Limb (tissue), 2 donors: ENCODE measurements at regions not wholly inside any gene's neighbourhood (a gene's known extent, or its start where the extent isn't known, plus 50 kb on each side); places are given as distances from the start of the nearest gene placed in this dataset.
A peak's percentile ranks its signal among the peaks of the same experiment; 100 is the strongest.

Experiments used
- DNase-seq, 2 donors: peaks; one replicate each; pipeline ENCODE4 v3.0.0-alpha.2; 2016; ENCODE audit errors: extremely low spot score in 2 of 2

DNA sequence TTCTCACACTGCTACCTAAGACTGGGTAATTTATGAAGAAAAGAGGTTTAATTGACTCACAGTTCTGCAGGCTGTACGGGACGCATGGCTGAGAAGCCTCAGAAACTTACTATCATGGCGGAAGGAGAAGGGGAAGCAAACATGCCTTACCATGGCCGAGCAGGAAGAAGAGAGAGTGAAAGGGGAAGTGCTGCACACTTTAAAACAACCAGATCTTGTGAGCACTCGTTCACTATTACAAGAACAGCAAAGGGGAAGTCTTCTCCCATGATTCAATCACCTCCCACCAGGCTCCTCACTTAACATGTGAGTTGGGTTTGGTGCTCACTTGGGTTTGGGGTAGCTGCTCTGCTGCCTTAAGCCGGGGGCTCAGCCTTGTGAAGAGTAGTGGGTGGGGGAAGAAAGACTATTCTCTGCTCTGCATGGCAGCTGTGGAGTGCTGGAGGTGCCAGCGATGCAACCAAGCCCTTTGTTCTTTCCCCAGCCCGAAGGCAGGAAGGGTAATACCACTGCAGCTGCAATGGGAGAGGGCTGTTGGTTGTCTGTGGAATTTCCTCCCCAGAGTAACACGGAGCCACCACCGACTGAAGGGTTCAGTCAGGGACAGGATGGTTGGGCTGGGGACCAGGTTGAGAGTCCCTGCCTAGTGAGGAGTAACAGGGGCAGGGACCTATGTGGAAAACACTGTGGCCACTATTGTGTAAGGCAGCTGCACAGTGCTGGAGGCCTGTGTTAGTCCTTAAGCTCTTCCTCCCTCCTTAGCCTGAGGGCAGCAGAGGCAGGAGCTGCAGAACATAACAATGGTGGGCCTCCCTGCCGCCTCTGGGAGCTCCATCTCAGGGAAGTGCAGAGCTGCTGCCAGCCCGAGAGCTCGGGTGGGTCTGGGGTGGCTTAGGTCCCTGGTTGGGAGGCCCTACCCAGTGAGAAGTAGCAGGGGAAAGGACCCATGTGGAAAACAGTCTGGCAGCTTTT lies 1262.5 kb downstream of the EFNB2 start:
- DNase-seq: no peak

DNA sequence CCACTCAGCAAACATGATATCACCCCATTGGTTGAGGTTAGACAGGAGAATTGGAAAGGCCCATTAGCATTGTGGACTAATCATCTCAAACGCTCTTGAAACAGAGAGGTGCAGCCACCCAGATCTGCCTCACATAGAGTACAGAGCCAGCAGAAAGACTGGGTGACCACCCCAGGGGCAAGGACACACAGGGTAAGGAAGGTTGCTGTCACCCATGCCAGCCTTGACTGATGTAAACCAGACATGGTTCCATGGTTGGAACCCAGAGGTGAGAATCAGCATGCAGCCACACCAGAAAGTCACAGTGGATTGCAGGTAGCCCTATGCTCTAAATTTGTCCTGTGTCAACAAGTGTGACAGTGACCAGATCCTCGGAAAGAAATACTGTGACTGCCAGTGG lies 1268.8 kb downstream of the EFNB2 start:
- DNase-seq: no peak

DNA sequence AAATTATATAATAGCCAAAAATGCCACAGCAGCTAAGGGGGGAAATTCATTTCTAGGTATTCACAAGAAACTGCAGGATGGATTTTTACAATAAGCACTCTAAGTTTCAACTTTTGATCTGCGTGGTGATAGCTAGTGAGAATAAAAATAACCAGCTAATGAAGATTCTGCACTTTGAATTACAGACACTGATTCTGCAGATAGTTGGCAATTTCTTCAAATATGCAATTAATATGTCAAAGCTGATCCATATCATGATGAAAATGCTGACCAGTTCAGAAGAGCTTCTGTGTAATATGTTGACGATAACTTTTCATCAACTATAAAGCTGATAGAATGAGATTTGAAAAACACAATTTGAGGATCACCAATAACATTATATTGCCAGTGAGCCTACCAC lies 1272.9 kb downstream of the EFNB2 start:
- DNase-seq: no peak

DNA sequence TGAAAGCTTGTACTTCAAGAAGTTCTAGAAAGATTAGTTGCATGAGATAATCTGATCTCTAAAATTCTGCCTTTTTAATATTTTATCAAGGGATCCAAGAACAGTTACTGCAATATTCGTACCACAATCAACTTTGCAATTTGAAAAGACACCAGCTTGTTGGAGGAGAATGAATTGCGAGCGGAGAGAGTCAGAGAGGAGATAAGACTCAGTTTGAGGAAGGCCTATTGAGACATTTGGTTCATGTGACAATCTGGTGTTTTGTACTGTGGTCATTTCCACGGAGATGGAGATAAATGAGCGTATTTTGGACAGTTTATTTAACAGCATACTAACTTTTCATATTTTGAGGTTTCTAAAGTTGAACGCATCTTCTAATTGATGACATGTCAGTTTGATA lies 1276.0 kb downstream of the EFNB2 start:
- no peak for DNase-seq

DNA sequence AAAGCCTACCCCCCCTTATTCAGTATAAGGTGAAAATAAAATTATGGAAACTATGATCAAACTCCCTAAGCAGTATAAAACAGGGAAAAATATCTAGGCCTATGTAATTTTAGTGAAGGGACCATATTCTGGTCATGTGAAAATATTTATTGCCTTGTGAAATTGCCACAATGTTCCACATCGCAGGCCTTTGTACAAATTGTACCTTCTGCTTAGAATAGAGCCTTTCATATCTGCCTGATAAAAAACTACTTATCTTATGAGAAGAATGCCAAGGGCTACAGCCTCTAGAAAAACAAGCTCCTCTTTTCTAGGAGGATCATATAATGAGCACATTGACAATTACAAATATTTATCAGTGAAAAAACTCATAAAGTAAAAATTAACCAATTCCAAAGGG lies 1280.0 kb downstream of the EFNB2 start:
- DNase-seq: no peak

GRCh38 chr13:105251293-105251692 lies 1284.2 kb downstream of the EFNB2 start:
- DNase-seq: no peak

DNA sequence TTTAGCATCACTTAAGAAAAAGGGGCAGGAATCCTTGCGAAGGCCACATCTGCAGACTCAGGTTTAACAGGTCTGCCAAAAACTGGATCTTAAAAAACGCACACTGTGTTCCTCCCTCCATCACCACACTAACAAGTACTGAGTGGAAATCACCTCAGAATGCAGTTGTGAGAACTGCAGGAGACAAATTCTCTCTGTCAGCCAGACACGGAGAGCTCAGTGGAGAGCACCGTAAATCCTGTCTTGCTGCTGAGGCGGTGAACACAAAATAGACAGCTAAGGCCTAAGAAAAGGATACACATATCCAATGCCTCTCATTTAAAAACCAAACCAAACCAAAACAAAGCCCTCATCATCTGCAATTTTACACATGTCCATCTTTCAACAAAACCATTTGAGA lies 1287.6 kb downstream of the EFNB2 start:
- no peak for DNase-seq

GRCh38 chr13:105240371-105240770 lies 1295.1 kb downstream of the EFNB2 start:
- DNase-seq: no peak

- no peak for DNase-seq
Observed at GRCh38 chr13:105232439-105232838, 1303.0 kb downstream of the EFNB2 start.

DNA sequence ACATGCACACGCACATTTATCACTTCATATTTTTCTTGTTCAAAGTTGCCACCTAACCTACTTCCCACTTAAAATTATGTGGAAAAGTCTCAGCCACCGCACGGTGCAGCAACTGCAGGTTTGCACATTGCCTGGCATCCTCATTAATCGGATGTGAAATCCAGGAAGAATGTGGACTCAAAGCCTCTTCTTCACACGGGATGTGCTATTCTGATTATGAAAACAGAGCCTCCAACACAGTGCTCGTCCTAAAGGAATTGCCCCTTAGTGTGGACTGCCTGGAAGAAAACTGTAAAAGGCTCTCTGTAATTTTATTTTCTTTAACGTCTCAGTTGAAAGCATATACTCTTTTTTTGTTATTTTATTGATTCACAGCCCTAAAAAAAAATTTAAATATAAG lies 1303.5 kb downstream of the EFNB2 start:
- DNase-seq: no peak

- no peak for DNase-seq
Observed at GRCh38 chr13:105231579-105231978, 1303.9 kb downstream of the EFNB2 start.

DNA sequence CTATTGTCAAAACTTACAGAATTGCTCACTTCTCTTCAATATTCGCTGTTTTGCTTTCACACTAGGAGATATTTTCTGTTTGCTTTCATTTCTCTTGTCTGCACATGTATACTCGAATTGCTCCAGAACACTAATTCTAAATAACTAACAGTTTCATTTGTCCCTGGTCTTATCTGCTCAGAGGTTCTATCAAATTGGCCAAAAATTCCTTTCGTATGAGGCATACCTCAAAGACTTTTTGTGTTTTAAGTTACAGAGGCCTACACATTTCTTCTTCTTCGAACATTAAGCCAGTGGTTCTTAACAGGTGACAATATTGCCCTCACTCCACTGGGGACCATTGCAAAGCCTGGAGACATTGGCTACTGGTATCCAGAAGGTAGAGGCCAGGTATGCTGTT lies 1314.6 kb downstream of the EFNB2 start:
- no peak for DNase-seq

- DNase-seq: no peak
Observed at GRCh38 chr13:105220063-105220462, 1315.4 kb downstream of the EFNB2 start.

DNA sequence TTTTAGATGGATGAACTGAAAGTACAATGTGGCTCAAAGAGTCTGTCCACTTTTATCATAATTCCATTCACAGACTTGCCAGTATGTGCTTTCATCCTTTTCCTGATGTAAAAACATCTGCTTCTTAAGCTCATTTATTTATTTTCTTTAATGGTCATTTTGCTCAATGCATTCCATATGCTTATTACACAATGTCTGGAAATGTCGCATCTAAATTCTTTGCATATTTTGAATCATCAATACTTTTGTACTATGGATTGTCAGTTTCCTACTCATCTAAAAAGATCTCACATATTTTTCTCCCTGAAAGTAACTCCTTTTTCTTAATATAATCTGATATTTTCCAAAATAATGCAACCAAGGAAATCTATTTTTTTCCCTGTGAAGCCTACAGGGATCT lies 1315.8 kb downstream of the EFNB2 start:
- DNase-seq: no peak

GRCh38 chr13:105213512-105213911 lies 1322.0 kb downstream of the EFNB2 start:
- no peak for DNase-seq

GRCh38 chr13:105207572-105208293 lies 1327.7 kb downstream of the EFNB2 start:
- peak in 1 of 2 donors; percentile 55 for DNase-seq

DNA sequence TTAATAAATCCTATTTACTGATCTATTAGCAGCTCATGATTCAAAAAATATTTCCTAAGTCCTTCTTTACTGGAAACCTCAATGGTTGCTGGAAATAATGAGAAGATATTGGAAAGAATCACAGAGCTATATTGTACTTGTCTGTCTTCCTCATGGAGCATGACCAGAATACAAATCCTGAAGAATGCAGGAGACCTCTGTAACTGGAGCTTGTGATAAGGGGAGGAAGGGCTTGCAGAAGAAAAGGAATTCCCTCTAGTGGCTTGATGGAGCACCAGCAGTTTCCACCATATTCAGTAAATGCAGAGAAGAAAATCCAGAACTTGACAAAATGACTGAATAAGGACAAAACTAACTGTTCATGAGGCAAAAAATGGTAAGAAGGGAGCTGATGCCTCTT lies 1333.1 kb downstream of the EFNB2 start:
- DNase-seq: no peak

DNA sequence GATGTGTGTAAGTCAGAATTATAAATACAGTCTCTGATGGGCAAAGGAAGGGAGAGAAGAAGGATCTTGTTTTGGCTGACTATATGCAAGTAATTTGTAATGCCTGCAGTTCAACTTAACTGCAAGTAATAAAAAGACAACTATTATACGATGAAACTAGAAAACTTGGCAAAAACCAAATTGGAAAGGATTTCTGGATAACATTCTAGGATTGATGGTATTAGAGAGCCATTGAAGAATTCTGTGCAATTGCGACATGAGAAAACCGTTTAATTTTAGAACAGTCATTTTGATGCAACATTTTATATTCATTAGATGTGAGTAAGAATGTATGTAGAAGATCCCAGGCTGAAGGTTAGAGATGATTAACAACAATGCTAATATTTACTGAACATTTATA lies 1334.1 kb downstream of the EFNB2 start:
- DNase-seq: no peak

GRCh38 chr13:105200181-105200580 lies 1335.3 kb downstream of the EFNB2 start:
- DNase-seq: no peak

DNA sequence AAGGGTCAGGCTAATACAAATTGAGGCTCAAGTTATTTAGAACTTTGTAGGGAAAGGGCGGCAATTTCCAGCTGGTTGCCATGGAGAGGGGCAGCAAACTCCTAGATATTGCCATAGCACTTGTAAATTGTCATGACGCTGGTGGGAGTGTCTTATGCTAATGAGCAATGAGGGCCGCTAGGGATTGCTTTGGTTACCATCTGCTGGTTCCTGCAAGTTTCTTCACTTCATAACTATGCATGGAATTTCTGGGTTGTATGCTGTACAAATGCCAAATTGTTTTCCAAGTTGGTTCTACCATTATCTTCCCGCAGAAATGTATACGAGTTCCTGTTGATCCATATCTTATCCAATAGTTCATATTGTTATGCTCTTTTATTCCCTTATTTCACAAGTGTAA lies 1339.4 kb downstream of the EFNB2 start:
- DNase-seq: no peak

DNA sequence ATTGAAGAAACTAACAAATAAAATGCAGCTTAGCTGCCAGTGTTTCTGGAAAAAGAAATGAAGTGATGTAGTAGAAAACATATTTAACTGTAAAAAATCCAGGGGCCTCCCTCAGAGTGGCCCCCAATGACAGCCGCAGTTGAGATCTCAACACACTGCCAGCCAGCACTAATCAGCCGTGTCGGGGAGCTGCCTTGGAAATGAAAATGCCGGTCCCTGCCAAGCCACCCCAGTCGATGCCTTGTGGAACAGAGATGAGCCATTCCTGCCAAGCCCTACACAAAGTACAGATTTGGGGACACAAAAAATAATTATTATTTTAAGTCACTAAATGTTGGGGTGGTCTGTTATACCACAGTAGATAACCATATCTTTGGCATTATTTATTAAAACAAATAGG lies 1342.4 kb downstream of the EFNB2 start:
- DNase-seq: no peak

- DNase-seq: no peak
Observed at GRCh38 chr13:105184201-105184600, 1351.3 kb downstream of the EFNB2 start.
